SK-N-SH (cell line): ENCODE measurements at regions not wholly inside any gene's neighbourhood (a gene's known extent, or its start where the extent isn't known, plus 50 kb on each side); places are given as distances from the start of the nearest gene placed in this dataset.
"Not testable (repeated sequence)": the region's sequence is repeated elsewhere in the genome, so short reads cannot be mapped to it uniquely, and the experiment has no call there.

Experiments used
- CTCF ChIP-seq: fragments of 200-600 bp; sonication (generic); IDR thresholded peaks from 2 replicates; pipeline ENCODE4 v1.6.1; 2017; ENCODE audit warnings: antibody characterized with exemption, mild to moderate bottlenecking, moderate library complexity
- MAX ChIP-seq: IDR thresholded peaks from 2 replicates; pipeline ENCODE4 v1.4.0; 2012; ENCODE audit warnings: low read depth
- MXI1 ChIP-seq: IDR thresholded peaks from 2 replicates; pipeline ENCODE4 v1.6.1; 2012; ENCODE audit warnings: mild to moderate bottlenecking, low read depth, low read length, improper control_type of control experiment
- USF1 ChIP-seq: IDR thresholded peaks from 2 replicates; pipeline ENCODE4 v1.4.0; 2012; ENCODE audit warnings: low read depth, borderline replicate concordance
- USF2 ChIP-seq: fragments of 150-350 bp; IDR thresholded peaks from 2 replicates; pipeline ENCODE4 v1.6.1; 2017; ENCODE audit warnings: antibody characterized with exemption, low read length, low read depth, borderline replicate concordance
- YY1 ChIP-seq: IDR thresholded peaks from 2 replicates; pipeline ENCODE4 v1.4.0; 2012; ENCODE audit warnings: low read depth, mild to moderate bottlenecking

- TF ChIP-seq CTCF, MXI1, USF1, YY1, USF2, MAX: not testable (repeated sequence)
Observed at GRCh38 chr15:47099801-47100200, 617.5 kb upstream of the SEMA6D start.
